Activated CD4-positive, alpha-beta memory T cell treated with anti-CD3 and anti-CD28 coated beads for 36 hours (primary cell): ENCODE measurements at regions not wholly inside any gene's neighbourhood (a gene's known extent, or its start where the extent isn't known, plus 50 kb on each side); places are given as distances from the start of the nearest gene placed in this dataset.

Experiments used
- CTCF ChIA-PET: fragments of 350-600 bp; sonication (Branson Sonifier 250); formaldehyde crosslinking; loops from one replicate; lab custom pipeline; 2021; ENCODE audit warnings: antibody characterized with exemption, inconsistent platforms; lab: Charles Lee
- POLR2A ChIA-PET: fragments of 350-600 bp; sonication (Branson Sonifier 250); formaldehyde crosslinking; loops from one replicate; lab custom pipeline; 2021; ENCODE audit warnings: antibody characterized with exemption; lab: Charles Lee
- DNase-seq: peaks from one replicate; pipeline ENCODE4 v3.0.0-alpha.2; 2020
- H3K27ac Mint-ChIP-seq: one replicate; pipeline ENCODE4 v1.8.0; 2021; ENCODE audit warnings: mixed read lengths
- H3K27me3 Mint-ChIP-seq: one replicate; pipeline ENCODE4 v1.8.0; 2021; ENCODE audit warnings: mixed read lengths
- H3K36me3 Mint-ChIP-seq: one replicate; pipeline ENCODE4 v1.8.0; 2021; ENCODE audit warnings: mixed read lengths
- H3K4me1 Mint-ChIP-seq: one replicate; pipeline ENCODE4 v1.8.0; 2021; ENCODE audit warnings: low read depth, mixed read lengths
- H3K4me3 Mint-ChIP-seq: one replicate; pipeline ENCODE4 v1.8.0; 2021; ENCODE audit warnings: mild to moderate bottlenecking, mixed read lengths
- H3K9me3 Mint-ChIP-seq: one replicate; pipeline ENCODE4 v1.8.0; 2021; ENCODE audit warnings: mixed read lengths
- intact Hi-C: fragments of 100-400 bp; cut with micrococcal nuclease; formaldehyde crosslinking; loops from one replicate; pipeline ENCODE4 v1.15.1; 2023

DNA sequence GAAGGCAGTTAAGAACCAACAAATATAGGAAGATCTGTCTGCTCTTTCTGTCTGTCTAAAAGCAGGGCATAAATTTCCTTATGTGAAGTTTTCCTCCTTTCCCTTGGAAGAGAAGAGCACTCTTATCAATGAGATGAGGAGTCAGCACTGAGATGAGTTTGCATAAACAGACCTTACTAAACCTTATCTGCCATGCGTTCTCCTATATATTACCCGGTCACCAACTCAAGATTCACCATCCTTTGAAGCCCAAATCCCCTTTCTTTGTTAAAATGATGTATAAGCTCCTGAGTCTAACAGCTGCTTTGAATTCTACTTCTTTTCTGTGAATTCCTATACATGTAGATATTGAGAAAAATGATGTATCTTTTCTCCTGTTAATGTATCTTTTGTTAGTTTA lies 65.5 kb upstream of the FHL2 start:
- H3K9me3 Mint-ChIP-seq = no peaks in the 10 kb centered on the region
- no peak overlapping the region for H3K27ac Mint-ChIP-seq
- intact Hi-C loops = no loop called here
- ChIA-PET CTCF (interaction anchor here (0.6 kb wide), 1 partner anchor 113 kb away, joined by 3 read pairs; no protein-coding TSS in a partner anchor), POLR2A (no interaction called here)
- H3K4me1 Mint-ChIP-seq = peaks cover 11% of the 10 kb centered on the region
- DNase-seq = no peak
- H3K27me3 Mint-ChIP-seq = peaks cover 7% of the 10 kb centered on the region
- H3K36me3 Mint-ChIP-seq = no peaks in the 10 kb centered on the region
- no peak overlapping the region for H3K4me3 Mint-ChIP-seq

DNA sequence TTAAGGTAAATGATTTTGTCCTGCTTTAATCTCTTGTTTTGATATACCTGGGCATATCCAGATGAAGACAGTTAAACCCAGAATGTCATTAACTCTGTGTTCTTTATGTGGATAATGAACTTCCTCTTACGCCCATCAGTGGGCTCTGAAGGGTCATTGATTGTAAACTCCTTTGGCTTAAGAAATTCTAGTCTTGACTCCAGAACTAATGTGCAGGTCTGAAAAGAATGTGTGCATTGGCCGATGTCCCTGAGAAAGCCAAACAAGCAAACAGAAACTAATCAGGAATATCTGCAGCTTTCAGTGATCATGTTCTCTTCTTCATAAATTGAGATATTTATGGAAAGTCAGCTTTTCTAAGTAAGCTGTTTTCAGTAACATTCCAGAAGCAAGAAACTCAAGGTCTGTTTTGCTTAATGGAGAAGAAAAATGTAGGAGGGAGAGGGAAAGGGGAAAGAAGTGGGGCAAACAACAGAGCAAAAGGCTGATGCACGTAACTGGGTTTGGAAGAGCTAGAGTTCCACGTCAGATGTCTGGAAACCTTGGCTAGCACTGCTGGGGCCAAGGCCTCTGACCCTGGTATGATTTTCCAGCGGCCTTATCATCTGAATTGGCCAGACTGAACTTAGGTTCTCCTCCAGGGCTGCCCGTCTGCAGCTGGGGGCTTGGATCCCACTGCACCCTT lies 61.3 kb upstream of the FHL2 start:
- H3K27me3 Mint-ChIP-seq = peaks cover 1% of the 10 kb centered on the region
- no peaks in the 10 kb centered on the region for H3K9me3 Mint-ChIP-seq
- intact Hi-C loops = no loop called here
- no peaks in the 10 kb centered on the region for H3K4me1 Mint-ChIP-seq
- ChIA-PET POLR2A (no interaction called here), CTCF (no interaction called here)
- DNase-seq = no peak
- H3K27ac Mint-ChIP-seq = no peak overlapping the region
- no peaks in the 10 kb centered on the region for H3K36me3 Mint-ChIP-seq
- no peak overlapping the region for H3K4me3 Mint-ChIP-seq

DNA sequence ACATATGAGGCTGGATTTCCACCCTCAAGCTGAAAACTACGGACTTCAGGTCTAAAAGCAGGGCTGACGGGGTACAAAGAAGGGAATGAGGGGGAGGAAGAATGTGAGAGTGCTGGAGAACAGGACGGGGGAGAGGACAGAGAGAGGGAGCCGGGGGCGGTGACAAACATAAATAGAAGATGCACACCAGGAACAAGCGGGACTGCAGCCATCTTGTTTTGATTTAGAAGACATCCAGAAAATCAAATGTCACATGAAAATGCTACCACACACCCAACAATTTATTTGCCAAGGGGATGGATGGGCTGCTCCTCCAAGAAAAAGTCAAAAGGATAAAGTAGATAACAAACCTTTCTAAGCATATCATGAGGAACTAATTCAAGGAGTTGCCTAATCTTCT lies 59.2 kb upstream of the FHL2 start:
- Mint-ChIP-seq H3K4me1 (no peaks in the 10 kb centered on the region), H3K9me3 (no peaks in the 10 kb centered on the region), H3K4me3 (no peak overlapping the region), H3K27me3 (peaks cover 6% of the 10 kb centered on the region), H3K27ac (no peak overlapping the region), H3K36me3 (no peaks in the 10 kb centered on the region)
- POLR2A ChIA-PET = no interaction called here
- DNase-seq = no peak
- intact Hi-C loops = no loop called here
- CTCF ChIA-PET = no interaction called here

DNA sequence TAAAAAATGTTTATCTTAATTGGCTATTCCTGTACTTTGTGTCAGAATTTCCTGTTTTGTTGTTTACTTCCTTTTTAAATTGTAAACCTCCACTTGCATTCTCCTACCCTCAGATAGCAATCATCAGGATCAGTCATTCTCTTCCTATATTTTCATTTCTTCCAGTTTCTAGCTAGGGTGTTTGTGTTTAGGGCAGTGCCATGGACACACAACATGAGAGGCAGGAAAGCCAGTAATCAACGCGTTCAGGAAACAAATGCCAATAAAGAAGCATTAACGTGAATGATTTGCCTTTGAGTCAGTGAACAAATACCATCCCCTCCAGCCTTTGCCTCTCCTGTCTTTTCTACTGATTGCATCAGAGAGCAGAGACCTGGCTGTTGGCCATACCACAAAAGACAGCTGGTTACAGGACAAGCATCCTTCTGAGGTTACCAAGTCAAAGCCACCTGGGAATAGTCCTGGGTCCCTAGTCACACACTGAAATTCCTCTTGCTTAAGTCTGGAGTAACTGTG lies 56.7 kb upstream of the FHL2 start:
- intact Hi-C loops = no loop called here
- no peak for DNase-seq
- POLR2A ChIA-PET = no interaction called here
- no peaks in the 10 kb centered on the region for H3K4me1 Mint-ChIP-seq
- H3K4me3 Mint-ChIP-seq = no peak overlapping the region
- CTCF ChIA-PET = no interaction called here
- H3K36me3 Mint-ChIP-seq = no peaks in the 10 kb centered on the region
- no peaks in the 10 kb centered on the region for H3K9me3 Mint-ChIP-seq
- H3K27me3 Mint-ChIP-seq = peaks cover 9% of the 10 kb centered on the region
- no peak overlapping the region for H3K27ac Mint-ChIP-seq

DNA sequence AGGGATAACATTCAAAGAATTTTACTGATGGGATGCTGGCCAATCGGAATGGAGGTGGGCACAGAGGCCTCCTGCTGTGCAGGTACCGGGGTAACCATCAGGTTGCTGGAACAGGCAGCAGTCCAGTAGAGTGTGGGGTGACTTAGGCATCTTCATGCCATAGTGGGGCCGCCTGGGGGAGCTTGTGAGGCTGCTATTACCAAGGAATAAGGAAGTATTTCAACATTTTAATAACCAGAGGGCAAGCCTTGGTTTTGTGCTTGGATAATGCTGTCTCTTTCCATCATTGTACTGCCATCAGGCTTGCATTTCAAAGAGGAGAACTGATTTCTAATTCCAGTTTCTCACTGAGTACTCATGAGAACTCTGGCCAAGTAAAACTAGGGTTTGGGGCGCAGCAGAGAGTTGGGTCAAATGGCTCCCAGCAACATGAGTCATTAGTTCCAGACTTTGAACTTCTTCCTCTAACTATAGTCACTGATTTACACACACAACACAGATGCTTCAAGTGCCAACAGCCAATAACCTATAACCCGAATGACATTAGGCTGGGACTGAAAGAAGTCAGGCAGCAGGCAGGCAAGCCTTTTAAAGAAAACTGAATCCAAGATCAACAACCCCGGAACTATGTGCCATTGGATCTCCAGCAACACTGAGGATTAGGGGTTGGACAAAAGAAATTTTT lies 56.1 kb upstream of the FHL2 start:
- POLR2A ChIA-PET = no interaction called here
- Mint-ChIP-seq H3K4me3 (no peak overlapping the region), H3K36me3 (no peaks in the 10 kb centered on the region), H3K4me1 (no peaks in the 10 kb centered on the region), H3K9me3 (no peaks in the 10 kb centered on the region), H3K27ac (no peak overlapping the region), H3K27me3 (peaks cover 13% of the 10 kb centered on the region)
- CTCF ChIA-PET = no interaction called here
- intact Hi-C loops = no loop called here
- DNase-seq = no peak

DNA sequence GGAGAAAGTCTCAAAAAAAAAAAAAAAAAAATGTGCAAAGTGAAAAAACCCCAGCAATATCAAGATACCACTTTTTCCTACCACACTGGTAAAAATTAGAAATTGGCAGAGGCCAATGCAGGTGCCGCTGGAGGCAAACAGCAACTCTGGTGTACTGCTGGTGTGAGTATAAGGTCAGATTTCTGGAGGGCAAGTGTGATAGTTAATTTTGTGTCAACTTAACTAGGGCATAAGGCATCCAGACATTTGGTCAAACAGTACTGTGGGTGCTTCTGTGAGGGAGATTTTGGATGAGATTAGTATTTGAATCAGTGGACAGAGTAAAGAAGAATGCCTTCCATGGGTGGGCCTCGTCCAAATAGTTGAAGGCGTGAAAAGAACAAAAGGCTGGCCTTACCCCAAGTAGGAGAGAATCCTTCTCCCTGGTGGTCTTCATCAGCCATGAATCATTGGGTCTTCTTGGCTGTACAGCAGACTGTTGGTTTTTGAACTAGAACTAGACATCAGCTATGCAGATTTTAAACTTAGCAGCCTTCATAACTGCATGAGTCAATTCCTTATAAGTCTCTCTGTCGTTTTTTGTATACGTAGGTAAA lies 52.8 kb upstream of the FHL2 start:
- ChIA-PET POLR2A (no interaction called here), CTCF (no interaction called here)
- no peak for DNase-seq
- intact Hi-C loops = no loop called here
- H3K4me1 Mint-ChIP-seq = no peaks in the 10 kb centered on the region
- no peak overlapping the region for H3K4me3 Mint-ChIP-seq
- H3K27me3 Mint-ChIP-seq = peaks cover 23% of the 10 kb centered on the region
- H3K27ac Mint-ChIP-seq = no peak overlapping the region
- H3K9me3 Mint-ChIP-seq = no peaks in the 10 kb centered on the region
- no peaks in the 10 kb centered on the region for H3K36me3 Mint-ChIP-seq

DNA sequence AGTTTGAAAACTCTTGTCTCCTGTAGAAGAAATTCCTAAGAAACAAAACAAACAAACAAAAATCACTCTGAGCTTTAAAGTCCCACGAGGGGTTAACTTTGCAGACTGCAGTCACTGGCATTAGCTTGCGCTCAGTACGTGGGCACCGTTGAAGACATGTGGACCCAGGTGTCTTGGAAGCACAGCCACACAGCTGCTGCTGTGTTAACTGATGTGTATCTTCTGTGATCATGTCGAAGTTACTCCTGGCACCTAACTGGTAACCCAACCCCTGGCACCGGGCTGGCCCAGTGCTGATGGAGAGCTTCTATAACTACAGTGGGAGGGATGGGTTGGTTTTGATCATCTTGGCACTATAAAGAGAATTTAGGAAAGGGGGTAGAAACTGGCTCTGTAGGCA lies 51.6 kb upstream of the FHL2 start:
- no peak overlapping the region for H3K27ac Mint-ChIP-seq
- ChIA-PET POLR2A (no interaction called here), CTCF (interaction anchor here (1.0 kb wide), 1 partner anchor 70 kb away, joined by 3 read pairs; no protein-coding TSS in a partner anchor)
- no peaks in the 10 kb centered on the region for H3K36me3 Mint-ChIP-seq
- no peak for DNase-seq
- no peaks in the 10 kb centered on the region for H3K9me3 Mint-ChIP-seq
- intact Hi-C loops = no loop called here
- no peak overlapping the region for H3K4me3 Mint-ChIP-seq
- peaks cover 22% of the 10 kb centered on the region for H3K27me3 Mint-ChIP-seq
- no peaks in the 10 kb centered on the region for H3K4me1 Mint-ChIP-seq

DNA sequence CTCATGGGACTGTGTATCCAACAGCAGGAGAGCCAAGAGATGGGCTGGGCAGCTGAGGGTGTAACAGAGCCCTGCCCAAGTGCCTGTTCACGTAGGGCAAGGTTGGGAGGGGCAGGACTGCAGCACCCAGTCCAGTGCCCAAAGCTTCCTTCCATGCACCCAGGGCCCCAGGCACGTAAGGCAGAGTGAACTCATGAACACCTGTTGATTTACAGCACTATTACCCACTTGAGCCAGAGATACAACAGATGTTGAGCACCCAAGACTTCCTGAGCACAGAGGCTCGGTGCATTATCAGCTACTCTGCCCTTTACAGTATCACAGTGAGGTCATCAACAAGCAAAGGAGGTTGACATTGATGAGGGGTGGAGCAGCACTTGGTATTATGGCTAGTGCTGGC lies 50.2 kb upstream of the FHL2 start:
- CTCF ChIA-PET = no interaction called here

More for the DNA sequence above, 50.2 kb upstream of the FHL2 start:
- no peak for DNase-seq
- intact Hi-C loops = no loop called here
- Mint-ChIP-seq H3K9me3 (no peaks in the 10 kb centered on the region), H3K27ac (no peak overlapping the region), H3K27me3 (peaks cover 21% of the 10 kb centered on the region), H3K4me1 (no peaks in the 10 kb centered on the region), H3K4me3 (no peak overlapping the region), H3K36me3 (no peaks in the 10 kb centered on the region)
- POLR2A ChIA-PET = no interaction called here
